ENCODE measurements at regions not wholly inside any gene's neighbourhood (a gene's known extent, or its start where the extent isn't known, plus 50 kb on each side); places are given as distances from the start of the nearest gene placed in this dataset.
A peak's percentile ranks its signal among the peaks of the same experiment; 100 is the strongest.
"Not testable (repeated sequence)": the region's sequence is repeated elsewhere in the genome, so short reads cannot be mapped to it uniquely, and the experiment has no call there.

DNA sequence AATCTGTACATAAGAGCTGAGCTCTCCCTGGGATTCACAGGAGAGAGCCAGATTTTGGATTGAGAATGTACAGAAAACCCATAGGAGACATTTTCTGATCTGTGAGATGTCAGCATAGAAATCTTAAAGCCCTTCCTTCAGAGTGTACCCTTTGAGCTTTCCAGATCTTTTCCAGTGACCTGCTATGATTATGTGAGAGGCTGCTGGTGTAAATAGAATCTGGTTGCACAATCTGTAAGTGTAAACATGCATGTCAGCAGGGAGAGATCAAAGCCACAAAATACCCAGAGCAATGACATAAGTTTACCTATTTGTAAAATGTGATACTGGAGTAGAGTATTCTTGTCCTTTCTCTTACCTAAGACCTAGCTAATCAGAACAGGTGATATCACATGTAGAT is 471.9 kb downstream of the FOXD4L5 start:
- not testable (repeated sequence) for H3K27ac ChIP-seq; H3K36me3 ChIP-seq; DNase-seq; H3K4me1 ChIP-seq; ATAC-seq (ENCODE audit: low FRiP score in 2 of 2); H3K27me3 ChIP-seq; H3K4me3 ChIP-seq; H3K9me3 ChIP-seq

DNA sequence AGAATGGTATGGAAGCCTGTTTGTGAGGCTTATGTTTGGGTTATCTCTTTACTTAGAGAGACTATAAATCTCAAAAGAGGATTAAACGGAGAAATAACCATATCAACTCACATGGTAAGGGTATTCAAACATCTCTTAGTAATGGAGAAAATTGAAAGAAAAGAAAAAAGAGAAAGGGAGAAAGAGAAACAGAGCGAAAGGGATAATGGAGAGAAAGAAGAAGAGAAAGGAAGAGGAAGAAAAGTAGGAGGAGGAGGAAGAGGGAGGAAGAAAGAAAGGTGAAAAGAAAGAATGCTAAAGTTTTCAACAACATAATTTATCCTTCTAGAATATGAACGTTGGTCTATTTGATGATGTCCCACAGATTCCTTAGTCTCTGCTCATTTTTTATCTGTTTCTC is 506.3 kb downstream of the FOXD4L5 start:
- WGBS, 2 donors: 78% methylated on average over 3 of the region's 3 CpGs; no CpG with 5 or more reads in 1 of the 2 donors
- H3K27me3 ChIP-seq; H3K4me3 ChIP-seq; H3K9me3 ChIP-seq; DNase-seq; H3K27ac ChIP-seq; ATAC-seq (ENCODE audit: low FRiP score in 2 of 2); H3K36me3 ChIP-seq; H3K4me1 ChIP-seq: not testable (repeated sequence)

- 43 to 50% methylated on average over 1 of the region's 2 CpGs for WGBS, 2 donors
- not testable (repeated sequence) for H3K27ac ChIP-seq; ATAC-seq (ENCODE audit: low FRiP score in 2 of 2); H3K9me3 ChIP-seq; H3K4me3 ChIP-seq; DNase-seq; H3K27me3 ChIP-seq; H3K4me1 ChIP-seq; H3K36me3 ChIP-seq
These were observed 508.7 kb downstream of the FOXD4L5 start for GRCh38 chr9:64776269-64776668.

DNA sequence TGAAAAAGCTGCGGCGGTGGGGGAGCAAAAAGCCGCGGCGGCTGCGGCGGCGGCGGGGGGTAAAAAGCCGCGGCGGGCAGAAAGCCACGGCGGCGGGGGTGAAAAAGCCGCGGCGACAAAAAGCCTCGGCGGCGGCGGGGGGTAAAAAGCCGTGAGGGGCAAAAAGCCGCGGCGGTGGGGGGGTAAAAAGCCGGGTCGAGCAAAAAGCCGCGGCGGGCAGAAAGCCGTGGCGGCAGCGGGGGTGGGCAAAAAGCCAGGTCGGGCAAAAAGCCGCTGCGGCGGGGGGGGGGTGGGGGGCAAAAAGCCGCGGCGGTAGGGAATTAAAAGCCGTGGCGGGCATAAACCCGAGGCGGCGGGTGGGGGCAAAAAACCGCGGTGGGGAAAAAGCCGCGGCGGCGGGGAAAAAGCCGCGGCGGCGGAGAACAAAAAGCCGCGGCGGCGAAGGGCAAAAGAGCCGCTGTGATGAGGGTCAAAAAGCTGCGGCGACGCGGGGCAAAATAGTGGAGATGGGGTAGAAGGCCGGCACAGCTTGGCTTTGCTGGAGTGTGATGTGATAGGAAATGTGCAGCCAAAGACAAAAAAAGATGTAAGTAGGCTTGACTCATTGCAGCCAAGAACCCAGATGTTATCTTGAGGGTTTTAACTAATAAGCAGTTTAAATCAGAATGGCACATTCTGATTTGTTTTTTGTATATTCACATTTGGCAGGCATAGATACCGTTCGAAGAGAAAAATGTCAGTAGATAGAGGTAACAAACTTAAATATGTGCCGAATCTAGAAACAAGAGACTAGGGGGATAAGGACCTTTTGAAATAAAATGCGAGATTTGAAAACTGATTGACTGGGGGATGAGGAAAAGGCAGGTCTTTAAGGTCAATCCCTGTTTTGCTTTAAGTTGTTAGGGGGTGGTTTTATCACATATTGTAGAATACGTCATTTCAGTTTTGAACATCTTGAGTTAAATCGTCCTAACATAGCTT is 509.9 kb downstream of the FOXD4L5 start:
- not testable (repeated sequence) for H3K9me3 ChIP-seq; H3K27me3 ChIP-seq; H3K27ac ChIP-seq; H3K4me1 ChIP-seq; ATAC-seq (ENCODE audit: low FRiP score in 2 of 2); H3K36me3 ChIP-seq
- DNase-seq: peak in 1 of 2 donors; percentile 39
- peak overlapping the region in 3 of 4 donors; percentile 32 to 51 (median 49) for H3K4me3 ChIP-seq
- WGBS, 2 donors: 27 to 30% methylated on average over 5 to 6 of the region's 72 CpGs

GRCh38 chr9:64774004-64774812 is 510.8 kb downstream of the FOXD4L5 start:
- WGBS, 2 donors: 4% methylated on average over 27 of the region's 108 CpGs; no CpG with 5 or more reads in 1 of the 2 donors
- DNase-seq; H3K27ac ChIP-seq; H3K4me1 ChIP-seq; H3K9me3 ChIP-seq; H3K36me3 ChIP-seq; H3K27me3 ChIP-seq; ATAC-seq (ENCODE audit: low FRiP score in 2 of 2): not testable (repeated sequence)
- H3K4me3 ChIP-seq: peak overlapping the region in 3 of 4 donors; percentile 32 to 51 (median 49)

- DNase-seq (peak in 1 of 2 donors; percentile 71), ATAC-seq (ENCODE audit: low FRiP score in 2 of 2) (no peak)
- Histone ChIP-seq H3K9me3 (no peaks in the 10 kb centered on the region), H3K4me1 (peaks cover 0 to 9% (median 1%) of the 10 kb centered on the region in 4 donors), H3K27ac (no peak overlapping the region), H3K36me3 (no peaks in the 10 kb centered on the region), H3K4me3 (peak overlapping the region in 3 of 4 donors; percentile 32 to 51 (median 49)), H3K27me3 (no peaks in the 10 kb centered on the region)
- TF ChIP-seq POLR2AphosphoS5 (IDR thresholded peaks at IDR 0.05) (no peak), EP300 (IDR thresholded peaks at IDR 0.05) (no peak), POLR2A (IDR thresholded peaks at IDR 0.05) (no peak)
- TF ChIP-seq, protein P1, sequence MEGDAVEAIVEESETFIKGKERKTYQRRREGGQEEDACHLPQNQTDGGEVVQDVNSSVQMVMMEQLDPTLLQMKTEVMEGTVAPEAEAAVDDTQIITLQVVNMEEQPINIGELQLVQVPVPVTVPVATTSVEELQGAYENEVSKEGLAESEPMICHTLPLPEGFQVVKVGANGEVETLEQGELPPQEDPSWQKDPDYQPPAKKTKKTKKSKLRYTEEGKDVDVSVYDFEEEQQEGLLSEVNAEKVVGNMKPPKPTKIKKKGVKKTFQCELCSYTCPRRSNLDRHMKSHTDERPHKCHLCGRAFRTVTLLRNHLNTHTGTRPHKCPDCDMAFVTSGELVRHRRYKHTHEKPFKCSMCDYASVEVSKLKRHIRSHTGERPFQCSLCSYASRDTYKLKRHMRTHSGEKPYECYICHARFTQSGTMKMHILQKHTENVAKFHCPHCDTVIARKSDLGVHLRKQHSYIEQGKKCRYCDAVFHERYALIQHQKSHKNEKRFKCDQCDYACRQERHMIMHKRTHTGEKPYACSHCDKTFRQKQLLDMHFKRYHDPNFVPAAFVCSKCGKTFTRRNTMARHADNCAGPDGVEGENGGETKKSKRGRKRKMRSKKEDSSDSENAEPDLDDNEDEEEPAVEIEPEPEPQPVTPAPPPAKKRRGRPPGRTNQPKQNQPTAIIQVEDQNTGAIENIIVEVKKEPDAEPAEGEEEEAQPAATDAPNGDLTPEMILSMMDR (IDR thresholded peaks at IDR 0.05): no peak
- WGBS, 2 donors: 1% methylated on average over 17 of the region's 59 CpGs; no CpG with 5 or more reads in 1 of the 2 donors
These were observed 511.5 kb downstream of the FOXD4L5 start for GRCh38 chr9:64773491-64773931.

GRCh38 chr9:64772751-64773331 is 512.2 kb downstream of the FOXD4L5 start:
- not testable (repeated sequence) for H3K27ac ChIP-seq; ATAC-seq (ENCODE audit: low FRiP score in 2 of 2); H3K36me3 ChIP-seq; H3K4me1 ChIP-seq; H3K9me3 ChIP-seq; H3K27me3 ChIP-seq; DNase-seq
- H3K4me3 ChIP-seq: peak overlapping the region in 3 of 4 donors; percentile 32 to 51 (median 49)
- 1% methylated on average over 17 of the region's 67 CpGs; no CpG with 5 or more reads in 1 of the 2 donors for WGBS, 2 donors

GRCh38 chr9:64772123-64772736 is 512.8 kb downstream of the FOXD4L5 start:
- H3K9me3 ChIP-seq; DNase-seq; ATAC-seq (ENCODE audit: low FRiP score in 2 of 2); H3K4me1 ChIP-seq; H3K27me3 ChIP-seq; H3K36me3 ChIP-seq; H3K4me3 ChIP-seq; H3K27ac ChIP-seq: not testable (repeated sequence)
- WGBS, 2 donors: 0% methylated on average over 2 of the region's 4 CpGs; no CpG with 5 or more reads in 1 of the 2 donors

All from upper lobe of left lung (tissue), 6 donors.